HUES48 (cell line): ENCODE measurements at regions not wholly inside any gene's neighbourhood (a gene's known extent, or its start where the extent isn't known, plus 50 kb on each side); places are given as distances from the start of the nearest gene placed in this dataset.

Experiments
- H3K27ac ChIP-seq: one replicate; pipeline ENCODE4 v1.7.0; 2013; ENCODE audit warnings: low read depth, low read length, inconsistent platforms
- H3K27me3 ChIP-seq: 2 replicates; pipeline ENCODE4 v1.6.1; 2013; ENCODE audit warnings: mild to moderate bottlenecking, low read length; ENCODE audit not compliant: control insufficient read depth, insufficient read depth
- H3K36me3 ChIP-seq: 2 replicates; pipeline ENCODE4 v1.6.1; 2013; ENCODE audit warnings: low read length; ENCODE audit not compliant: control insufficient read depth, insufficient read depth
- H3K4me1 ChIP-seq: 2 replicates; pipeline ENCODE4 v1.6.1; 2013; ENCODE audit warnings: mild to moderate bottlenecking, low read length; ENCODE audit not compliant: control insufficient read depth, insufficient read depth
- H3K4me3 ChIP-seq: 2 replicates; pipeline ENCODE4 v1.5.1; 2013; ENCODE audit warnings: mild to moderate bottlenecking, low read depth, low read length
- H3K9ac ChIP-seq: 2 replicates; pipeline ENCODE4 v1.6.1; 2013; ENCODE audit warnings: mild to moderate bottlenecking, low read depth, low read length, moderate library complexity
- H3K9me3 ChIP-seq: 2 replicates; pipeline ENCODE4 v1.6.1; 2013; ENCODE audit warnings: low read length; ENCODE audit not compliant: control insufficient read depth, insufficient read depth

DNA sequence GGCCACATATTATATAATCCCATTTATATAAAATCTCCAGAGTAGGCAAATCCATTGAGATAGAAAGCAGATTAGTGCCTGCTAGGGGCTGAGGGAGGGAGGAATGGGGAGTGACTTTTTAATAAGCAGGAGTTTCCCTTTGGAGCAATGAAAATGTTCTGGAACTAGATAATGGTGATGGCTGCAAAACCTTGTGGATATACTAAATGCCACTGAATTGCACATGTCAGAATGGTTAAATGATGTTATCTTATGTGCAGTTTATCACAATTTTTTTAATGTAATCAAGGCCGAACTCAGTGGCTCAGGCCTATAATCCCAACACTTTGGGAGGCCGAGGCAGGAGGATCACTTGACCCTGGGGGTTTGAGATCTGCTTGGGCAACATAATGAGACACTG lies 145.5 kb upstream of the AUTS2 start:
- H3K4me1 ChIP-seq = peaks cover 19% of the 10 kb centered on the region
- H3K9me3 ChIP-seq = no peaks in the 10 kb centered on the region
- H3K9ac ChIP-seq = no peak overlapping the region
- no peaks in the 10 kb centered on the region for H3K36me3 ChIP-seq
- H3K27ac ChIP-seq = no peak overlapping the region
- peaks cover 24% of the 10 kb centered on the region for H3K27me3 ChIP-seq
- no peak overlapping the region for H3K4me3 ChIP-seq

- H3K36me3 ChIP-seq = no peaks in the 10 kb centered on the region
- H3K9me3 ChIP-seq = no peaks in the 10 kb centered on the region; the same call in 1 of the 2 replicates
- H3K4me3 ChIP-seq = no peak overlapping the region
- peak overlapping the region; percentile 36 for H3K27ac ChIP-seq
- H3K4me1 ChIP-seq = peaks cover 12% of the 10 kb centered on the region
- H3K27me3 ChIP-seq = peaks cover under 1% of the 10 kb centered on the region; the same call in 1 of the 2 replicates
- H3K9ac ChIP-seq = no peak overlapping the region; the same call in 1 of the 2 replicates
Observed at GRCh38 chr7:69457595-69458504, 140.4 kb upstream of the AUTS2 start.

- Histone ChIP-seq H3K27ac (no peak overlapping the region), H3K27me3 (no peaks in the 10 kb centered on the region), H3K9me3 (peaks cover 17% of the 10 kb centered on the region; the same call in 1 of the 2 replicates), H3K4me1 (no peaks in the 10 kb centered on the region), H3K4me3 (no peak overlapping the region), H3K36me3 (no peaks in the 10 kb centered on the region), H3K9ac (no peak overlapping the region)
Observed at GRCh38 chr7:69464035-69464434, 134.2 kb upstream of the AUTS2 start.

GRCh38 chr7:69465262-69465661 lies 133.0 kb upstream of the AUTS2 start:
- Histone ChIP-seq H3K27me3 (no peaks in the 10 kb centered on the region), H3K9ac (no peak overlapping the region), H3K4me1 (no peaks in the 10 kb centered on the region), H3K4me3 (no peak overlapping the region), H3K36me3 (no peaks in the 10 kb centered on the region), H3K27ac (no peak overlapping the region), H3K9me3 (peaks cover 17% of the 10 kb centered on the region; the same call in 1 of the 2 replicates)

- no peak overlapping the region for H3K27ac ChIP-seq
- H3K9me3 ChIP-seq = peaks cover 17% of the 10 kb centered on the region; the same call in 1 of the 2 replicates
- H3K4me1 ChIP-seq = no peaks in the 10 kb centered on the region
- no peak overlapping the region for H3K9ac ChIP-seq
- no peak overlapping the region for H3K4me3 ChIP-seq
- H3K27me3 ChIP-seq = no peaks in the 10 kb centered on the region
- no peaks in the 10 kb centered on the region for H3K36me3 ChIP-seq
Observed at GRCh38 chr7:69467826-69468225, 130.4 kb upstream of the AUTS2 start.

DNA sequence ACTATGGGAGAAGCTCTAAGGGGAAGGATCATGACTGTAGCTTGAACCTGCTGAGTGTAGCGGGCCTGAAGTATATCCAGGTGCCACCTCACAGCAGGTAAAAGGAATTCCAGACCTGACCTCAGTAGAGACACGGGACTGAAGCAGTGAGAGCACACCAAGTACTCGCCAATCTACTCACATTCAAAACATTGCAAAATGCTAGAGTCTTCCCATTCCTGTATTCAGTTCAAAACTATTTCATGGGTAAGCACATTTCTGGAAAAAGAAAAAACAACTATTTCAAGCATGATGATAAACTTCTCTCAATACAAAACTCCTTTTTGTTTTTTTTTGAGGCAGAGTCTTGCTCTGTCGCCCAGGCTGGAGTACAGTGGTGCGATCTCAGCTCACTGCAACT lies 121.9 kb upstream of the AUTS2 start:
- no peaks in the 10 kb centered on the region for H3K27me3 ChIP-seq
- no peak overlapping the region for H3K9ac ChIP-seq
- H3K36me3 ChIP-seq = no peaks in the 10 kb centered on the region
- H3K27ac ChIP-seq = no peak overlapping the region
- H3K4me3 ChIP-seq = no peak overlapping the region
- H3K4me1 ChIP-seq = no peaks in the 10 kb centered on the region
- no peaks in the 10 kb centered on the region for H3K9me3 ChIP-seq

DNA sequence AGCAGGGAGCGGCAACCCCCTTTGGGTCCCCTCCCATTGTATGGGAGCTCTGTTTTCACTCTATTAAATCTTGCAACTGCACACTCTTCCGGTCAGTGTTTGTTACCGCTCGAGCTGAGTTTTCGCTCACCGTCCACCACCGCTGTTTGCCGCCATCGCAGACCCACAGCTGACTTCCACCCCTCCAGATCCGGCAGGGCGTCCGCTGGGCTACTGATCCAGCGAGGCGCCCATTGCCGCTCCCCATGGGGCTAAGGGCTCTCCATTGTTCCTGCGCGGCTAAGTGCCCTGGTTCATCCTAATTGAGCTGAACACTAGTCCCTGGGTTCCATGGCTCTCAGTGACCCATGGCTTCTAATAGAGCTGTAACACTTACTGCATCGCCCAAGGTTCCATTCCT lies 115.6 kb upstream of the AUTS2 start:
- Histone ChIP-seq H3K9me3 (no peaks in the 10 kb centered on the region), H3K27me3 (no peaks in the 10 kb centered on the region), H3K27ac (no peak overlapping the region), H3K9ac (no peak overlapping the region), H3K4me3 (no peak overlapping the region), H3K4me1 (no peaks in the 10 kb centered on the region), H3K36me3 (no peaks in the 10 kb centered on the region)

DNA sequence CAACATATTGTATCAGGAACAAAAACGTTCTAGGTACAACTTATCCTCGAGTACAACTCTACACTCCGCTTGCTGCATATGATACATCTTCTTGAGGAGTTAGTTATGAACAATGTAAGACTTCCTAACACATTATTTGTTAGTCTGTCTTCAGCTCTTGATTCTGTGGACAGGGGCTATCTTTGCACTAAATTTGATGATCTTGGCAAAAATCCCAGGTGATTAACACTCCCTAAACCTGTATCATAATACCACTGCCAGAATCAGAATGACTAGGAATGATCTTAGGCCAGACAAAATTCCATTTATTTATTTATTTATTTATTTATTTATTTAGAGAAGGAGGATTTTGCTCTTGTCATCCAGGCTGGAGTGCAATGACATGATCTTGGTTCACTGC lies 108.7 kb upstream of the AUTS2 start:
- Histone ChIP-seq H3K4me1 (no peaks in the 10 kb centered on the region), H3K36me3 (no peaks in the 10 kb centered on the region), H3K9ac (no peak overlapping the region), H3K9me3 (no peaks in the 10 kb centered on the region), H3K27me3 (no peaks in the 10 kb centered on the region), H3K27ac (no peak overlapping the region), H3K4me3 (no peak overlapping the region)

DNA sequence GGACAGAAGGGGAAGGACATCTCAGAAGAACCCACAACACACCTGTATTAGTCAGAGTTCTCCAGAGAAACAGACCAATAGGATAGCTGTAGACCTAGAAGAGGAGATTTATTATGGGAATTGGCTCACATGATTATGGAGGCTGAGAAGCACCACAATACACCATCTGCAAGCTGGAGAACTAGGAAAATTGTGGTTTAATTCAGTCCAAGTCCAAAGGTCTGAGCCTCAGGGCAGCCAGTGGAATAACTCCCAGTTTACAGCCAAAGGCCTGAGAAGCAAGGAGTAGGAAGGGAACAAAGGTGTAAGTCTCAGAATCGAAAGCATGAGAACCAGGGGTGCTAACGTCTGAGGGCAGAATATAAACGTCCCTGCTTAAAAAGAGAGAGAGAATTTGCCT lies 99.6 kb upstream of the AUTS2 start:
- no peak overlapping the region for H3K9ac ChIP-seq
- no peaks in the 10 kb centered on the region for H3K4me1 ChIP-seq
- no peaks in the 10 kb centered on the region for H3K27me3 ChIP-seq
- no peaks in the 10 kb centered on the region for H3K36me3 ChIP-seq
- peaks cover 14% of the 10 kb centered on the region for H3K9me3 ChIP-seq
- H3K27ac ChIP-seq = no peak overlapping the region
- H3K4me3 ChIP-seq = no peak overlapping the region

DNA sequence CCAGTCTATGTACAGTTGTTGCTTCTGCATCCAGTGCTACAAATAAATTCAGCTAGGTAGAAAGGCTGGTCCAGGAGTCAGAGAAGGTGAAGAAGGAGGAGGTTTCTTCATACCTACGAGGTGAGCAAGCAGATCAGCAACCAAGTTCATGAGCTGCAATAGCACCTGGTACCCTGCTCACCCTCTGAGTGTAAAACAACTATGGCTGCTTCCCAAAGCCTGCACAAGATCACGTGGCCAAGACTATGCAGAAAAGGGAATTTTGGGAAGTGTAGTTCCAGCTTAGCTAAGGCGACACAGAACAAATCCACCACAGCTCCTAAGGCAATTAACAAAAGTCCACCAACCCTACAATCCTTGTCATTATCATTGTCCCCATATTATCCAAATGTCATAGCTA lies 95.9 kb upstream of the AUTS2 start:
- Histone ChIP-seq H3K4me3 (no peak overlapping the region), H3K27me3 (no peaks in the 10 kb centered on the region), H3K36me3 (no peaks in the 10 kb centered on the region), H3K27ac (no peak overlapping the region), H3K4me1 (no peaks in the 10 kb centered on the region), H3K9ac (no peak overlapping the region), H3K9me3 (peaks cover 13% of the 10 kb centered on the region)

DNA sequence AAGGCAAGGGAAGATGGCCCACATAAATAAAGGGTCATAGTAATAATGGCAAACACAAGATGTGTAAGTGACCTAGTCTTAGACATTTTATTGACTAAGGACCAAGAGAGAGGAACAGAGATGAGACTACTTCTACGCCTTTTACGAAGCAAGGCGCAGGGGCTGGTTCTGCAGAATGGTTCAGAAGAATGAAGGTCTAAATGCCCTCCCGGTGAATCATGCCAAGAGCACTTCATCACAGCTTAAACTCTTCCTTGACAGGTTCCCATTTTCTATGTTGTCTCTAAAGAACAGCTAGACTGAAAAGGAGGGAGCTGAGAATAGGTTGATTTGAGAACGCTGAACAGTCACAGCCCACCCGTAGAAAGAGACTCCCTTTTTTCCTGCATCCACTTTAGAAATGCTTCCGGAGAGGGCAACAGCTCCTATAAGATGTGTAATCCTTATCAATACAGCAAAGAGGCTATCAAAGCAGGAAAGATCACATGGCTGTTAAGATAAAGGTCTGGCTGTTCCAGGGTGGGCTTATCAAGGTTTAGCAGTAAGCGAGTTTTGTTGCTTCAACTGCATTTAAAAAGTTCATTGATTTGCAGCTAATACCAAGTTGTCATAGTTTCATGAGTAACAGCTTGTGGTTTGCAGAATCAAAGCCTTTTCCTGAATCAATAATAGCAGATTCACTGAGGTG lies 93.4 kb upstream of the AUTS2 start:
- no peak overlapping the region for H3K4me3 ChIP-seq
- H3K27ac ChIP-seq = no peak overlapping the region
- H3K36me3 ChIP-seq = no peaks in the 10 kb centered on the region
- no peaks in the 10 kb centered on the region for H3K27me3 ChIP-seq
- H3K9ac ChIP-seq = no peak overlapping the region
- H3K9me3 ChIP-seq = peaks cover 12% of the 10 kb centered on the region; the same call in 1 of the 2 replicates
- H3K4me1 ChIP-seq = no peaks in the 10 kb centered on the region
